ENCODE measurements at regions not wholly inside any gene's neighbourhood (a gene's known extent, or its start where the extent isn't known, plus 50 kb on each side); places are given as distances from the start of the nearest gene placed in this dataset.

GRCh38 chr2:239499726-239500573 lies 99.1 kb upstream of the HDAC4 start:
- no peak for TF ChIP-seq CTCF (IDR thresholded peaks at IDR 0.05)

DNA sequence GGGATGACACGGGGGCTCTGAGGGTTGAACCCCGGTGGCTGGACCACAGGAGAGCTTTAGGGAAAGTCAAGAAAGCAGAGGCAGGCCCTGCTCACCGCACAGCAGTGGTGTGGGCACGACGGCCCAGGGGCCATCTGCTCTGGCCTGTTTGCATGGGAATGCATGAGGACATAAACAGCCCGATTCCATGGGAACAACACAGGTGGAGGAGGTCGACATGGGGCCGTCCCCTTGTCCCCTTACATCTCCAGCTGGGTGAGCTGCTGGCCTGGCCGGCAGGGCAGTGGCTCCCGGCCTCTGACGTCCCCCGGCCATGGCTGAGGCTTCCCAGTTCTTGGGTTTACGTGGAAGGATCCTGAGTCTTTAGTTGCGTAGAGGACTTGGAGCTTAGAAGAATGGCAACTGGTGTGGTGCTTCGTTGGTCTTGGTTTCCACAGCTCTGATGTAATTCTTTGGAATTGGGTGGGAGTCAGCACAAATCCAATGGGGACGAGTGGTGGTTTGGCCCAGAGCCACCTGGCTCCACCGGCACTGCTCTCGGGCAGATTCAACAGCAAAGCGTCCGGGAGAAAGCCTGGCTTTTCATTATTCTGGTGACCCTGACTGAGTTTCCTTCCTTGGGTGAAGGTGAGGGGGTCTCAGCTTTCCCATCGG lies 98.3 kb upstream of the HDAC4 start:
- no peak for TF ChIP-seq CTCF (IDR thresholded peaks at IDR 0.05)

DNA sequence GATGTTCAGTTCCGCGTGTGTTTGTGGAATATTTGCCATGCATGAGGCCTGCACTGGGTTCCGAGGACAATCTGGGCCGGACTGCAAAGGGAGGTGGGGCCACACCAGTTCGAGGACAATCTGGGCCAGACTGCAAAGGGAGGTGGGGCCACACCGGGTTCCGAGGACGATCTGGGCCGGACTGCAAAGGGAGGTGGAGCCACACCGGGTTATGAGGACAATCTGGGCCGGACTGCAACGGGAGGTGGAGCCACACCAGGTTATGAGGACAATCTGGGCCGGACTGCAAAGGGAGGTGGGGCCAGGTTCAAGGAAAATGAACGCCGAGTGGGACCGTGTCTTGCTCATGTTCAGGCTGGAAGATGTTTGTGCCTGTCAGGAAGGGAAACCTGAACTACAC lies 97.8 kb upstream of the HDAC4 start:
- TF ChIP-seq CTCF (IDR thresholded peaks at IDR 0.05), result no peak

DNA sequence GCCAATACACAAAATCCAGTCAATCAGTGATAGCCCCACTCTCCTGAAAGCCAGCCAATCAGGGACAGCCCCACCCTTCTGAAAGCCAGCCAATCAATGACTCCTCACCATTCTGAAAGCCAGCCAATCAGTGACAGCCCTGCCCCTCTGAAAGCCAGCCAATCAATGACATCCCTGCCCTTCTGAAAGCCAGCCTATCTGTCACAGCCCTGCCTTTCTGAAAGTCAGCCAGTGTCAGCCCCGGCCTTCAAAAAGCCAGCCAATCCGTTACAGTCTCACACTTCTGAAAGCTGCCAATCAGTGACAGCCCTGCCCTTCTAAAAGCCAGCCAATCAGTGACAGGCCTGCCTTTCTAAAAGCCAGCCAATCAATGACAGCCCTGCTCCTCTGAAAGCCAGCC lies 95.9 kb upstream of the HDAC4 start:
- TF ChIP-seq CTCF (IDR thresholded peaks at IDR 0.05), result no peak

- TF ChIP-seq CTCF (IDR thresholded peaks at IDR 0.05), result no peak
Measured at GRCh38 chr2:239495791-239496233, 95.0 kb upstream of the HDAC4 start.

DNA sequence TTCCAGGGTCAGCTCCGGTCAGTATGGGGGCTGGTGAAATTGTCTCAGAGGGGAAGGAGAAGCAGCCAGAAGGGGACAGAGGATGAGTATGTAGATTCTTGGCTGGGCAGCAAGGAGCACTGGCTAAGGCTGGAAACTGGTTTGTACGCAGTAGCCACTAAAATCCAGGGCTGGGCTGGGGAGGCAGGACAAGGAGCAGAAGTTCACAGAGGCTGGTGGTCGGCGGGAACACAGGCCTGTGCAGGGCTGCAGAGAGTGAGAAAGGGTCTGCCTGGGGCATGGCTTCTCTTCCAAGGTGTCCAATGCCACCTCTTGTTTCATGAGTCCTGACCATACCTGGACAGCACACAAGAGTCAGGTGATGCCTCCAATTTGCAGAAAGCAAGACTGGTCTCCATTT lies 94.4 kb upstream of the HDAC4 start:
- TF ChIP-seq CTCF (IDR thresholded peaks at IDR 0.05), result no peak

- no peak for TF ChIP-seq CTCF (IDR thresholded peaks at IDR 0.05)
Measured at GRCh38 chr2:239494578-239494977, 93.8 kb upstream of the HDAC4 start.
